HEK293 (cell line): ENCODE measurements at regions not wholly inside any gene's neighbourhood (a gene's known extent, or its start where the extent isn't known, plus 50 kb on each side); places are given as distances from the start of the nearest gene placed in this dataset.

ENCODE experiments used
- CTCF ChIA-PET: fragments of 350-600 bp; formaldehyde crosslinking; extraction: SDS; loops from one replicate; lab custom pipeline; 2021; ENCODE audit warnings: antibody characterized with exemption; lab: Yijun Ruan, JAX
- POLR2A ChIA-PET: fragments of 300-600 bp; formaldehyde crosslinking; extraction: SDS; loops from one replicate; lab custom pipeline; 2020; ENCODE audit warnings: antibody characterized with exemption, inconsistent platforms; lab: Yijun Ruan, JAX
- H3K27ac ChIP-seq: fragments of 200-500 bp; sonication (Bioruptor generic); 2 replicates; pipeline ENCODE4 v1.5.1; 2014; ENCODE audit warnings: low read depth, low read length, control low read depth, inconsistent platforms; ENCODE audit errors: extremely low read depth
- H3K36me3 ChIP-seq, 2 experiments: fragments of 200-500 bp in 1 of 2; sonication (Bioruptor generic) in 1 of 2; 1 replicate in 1 of 2; 2 replicates in 1 of 2; pipeline ENCODE4 v1.5.1; 2014 to 2017; ENCODE audit warnings: inconsistent platforms in 2 of 2, low read length in 2 of 2; ENCODE audit not compliant: control insufficient read depth in 2 of 2, insufficient read depth in 1 of 2
- H3K4me1 ChIP-seq: fragments of 200-500 bp; sonication (Bioruptor generic); 2 replicates; pipeline ENCODE4 v1.5.1; 2014; ENCODE audit warnings: mild to moderate bottlenecking, low read length, inconsistent platforms; ENCODE audit not compliant: control insufficient read depth, insufficient read depth
- H3K4me3 ChIP-seq: 2 replicates; pipeline ENCODE4 v1.5.1; 2011; ENCODE audit warnings: low read depth, mild to moderate bottlenecking, control low read depth, low read length, moderate library complexity
- H3K9me3 ChIP-seq: fragments of 200-500 bp; sonication (Bioruptor generic); 2 replicates; pipeline ENCODE4 v1.5.1; 2014; ENCODE audit warnings: low read depth, low read length, inconsistent platforms; ENCODE audit not compliant: control insufficient read depth, insufficient read depth
- HOXA7 ChIP-seq: sonication (generic); formaldehyde crosslinking; IDR thresholded peaks from 2 replicates; pipeline ENCODE4 v1.8.1; 2022; ENCODE audit warnings: missing genetic modification reagents, borderline replicate concordance
- KLF1 ChIP-seq: fragments of 450-650 bp; formaldehyde crosslinking; IDR thresholded peaks from 2 replicates; pipeline ENCODE4 v1.5.1; 2016; ENCODE audit warnings: missing biosample characterization, missing genetic modification characterization
- KLF16 ChIP-seq: fragments of 450-650 bp; formaldehyde crosslinking; IDR thresholded peaks from 2 replicates; pipeline ENCODE4 v1.5.1; 2017; ENCODE audit warnings: missing biosample characterization, missing genetic modification characterization
- MEIS1 ChIP-seq: sonication (generic); formaldehyde crosslinking; IDR thresholded peaks from 2 replicates; pipeline ENCODE4 v1.8.1; 2022; ENCODE audit warnings: missing genetic modification reagents, mild to moderate bottlenecking, borderline replicate concordance
- MYNN ChIP-seq: fragments of 450-650 bp; formaldehyde crosslinking; IDR thresholded peaks from 2 replicates; pipeline ENCODE4 v1.5.1; 2016; ENCODE audit warnings: missing biosample characterization, missing genetic modification characterization, borderline replicate concordance
- OSR2 ChIP-seq: fragments of 450-650 bp; formaldehyde crosslinking; IDR thresholded peaks from 2 replicates; pipeline ENCODE4 v1.5.1; 2016; ENCODE audit warnings: missing biosample characterization, missing genetic modification characterization
- REPIN1 ChIP-seq: fragments of 450-650 bp; formaldehyde crosslinking; IDR thresholded peaks from 2 replicates; pipeline ENCODE4 v1.5.1; 2017; ENCODE audit warnings: missing biosample characterization, missing genetic modification characterization, low read depth
- SP2 ChIP-seq: fragments of 450-650 bp; formaldehyde crosslinking; IDR thresholded peaks from 2 replicates; pipeline ENCODE4 v1.5.1; 2016; ENCODE audit warnings: missing biosample characterization, missing genetic modification characterization
- SP7 ChIP-seq: fragments of 450-650 bp; formaldehyde crosslinking; IDR thresholded peaks from 2 replicates; pipeline ENCODE4 v1.5.1; 2016; ENCODE audit warnings: missing biosample characterization, missing genetic modification characterization
- ZFHX2 ChIP-seq: fragments of 450-650 bp; formaldehyde crosslinking; conservative IDR thresholded peaks from 2 replicates; pipeline ENCODE4 v1.5.1; 2016; ENCODE audit warnings: missing biosample characterization, missing genetic modification characterization
- ZNF140 ChIP-seq: fragments of 450-650 bp; formaldehyde crosslinking; IDR thresholded peaks from 2 replicates; pipeline ENCODE4 v1.5.1; 2016; ENCODE audit warnings: missing biosample characterization, missing genetic modification characterization
- ZNF169 ChIP-seq: fragments of 450-650 bp; formaldehyde crosslinking; IDR thresholded peaks from 2 replicates; pipeline ENCODE4 v1.5.1; 2016; ENCODE audit warnings: missing biosample characterization, missing genetic modification characterization
- ZNF2 ChIP-seq: fragments of 450-650 bp; formaldehyde crosslinking; IDR thresholded peaks from 2 replicates; pipeline ENCODE4 v1.5.1; 2016; ENCODE audit warnings: missing biosample characterization, missing genetic modification characterization
- ZNF239 ChIP-seq: fragments of 450-650 bp; formaldehyde crosslinking; IDR thresholded peaks from 2 replicates; pipeline ENCODE4 v1.5.1; 2016; ENCODE audit warnings: missing biosample characterization, missing genetic modification characterization
- ZNF302 ChIP-seq: fragments of 450-650 bp; formaldehyde crosslinking; IDR thresholded peaks from 2 replicates; pipeline ENCODE4 v1.5.1; 2016; ENCODE audit warnings: missing biosample characterization, missing genetic modification characterization, low read depth
- ZNF335 ChIP-seq: fragments of 450-650 bp; formaldehyde crosslinking; conservative IDR thresholded peaks from 2 replicates; pipeline ENCODE4 v1.5.1; 2016; ENCODE audit warnings: missing biosample characterization, missing genetic modification characterization
- ZNF394 ChIP-seq: fragments of 450-650 bp; formaldehyde crosslinking; IDR thresholded peaks from 2 replicates; pipeline ENCODE4 v1.5.1; 2016; ENCODE audit warnings: missing biosample characterization, missing genetic modification characterization, mild to moderate bottlenecking, moderate library complexity, borderline replicate concordance
- ZNF426 ChIP-seq: fragments of 450-650 bp; formaldehyde crosslinking; IDR thresholded peaks from 2 replicates; pipeline ENCODE4 v1.5.1; 2017; ENCODE audit warnings: missing biosample characterization, missing genetic modification characterization, mild to moderate bottlenecking, inconsistent platforms, moderate library complexity
- ZNF501 ChIP-seq: fragments of 450-650 bp; formaldehyde crosslinking; IDR thresholded peaks from 2 replicates; pipeline ENCODE4 v1.5.1; 2016; ENCODE audit warnings: missing biosample characterization, missing genetic modification characterization
- ZNF529 ChIP-seq: fragments of 450-650 bp; formaldehyde crosslinking; IDR thresholded peaks from 2 replicates; pipeline ENCODE4 v1.5.1; 2017; ENCODE audit warnings: missing genetic modification characterization, missing biosample characterization; ENCODE audit not compliant: insufficient replicate concordance
- ZNF548 ChIP-seq: fragments of 450-650 bp; formaldehyde crosslinking; IDR thresholded peaks from 2 replicates; pipeline ENCODE4 v1.5.1; 2016; ENCODE audit warnings: missing biosample characterization, missing genetic modification characterization
- ZNF571 ChIP-seq: fragments of 450-650 bp; formaldehyde crosslinking; IDR thresholded peaks from 2 replicates; pipeline ENCODE4 v1.5.0; 2017; ENCODE audit warnings: missing biosample characterization, missing genetic modification characterization
- ZNF600 ChIP-seq: fragments of 450-650 bp; formaldehyde crosslinking; IDR thresholded peaks from 2 replicates; pipeline ENCODE4 v1.5.1; 2016; ENCODE audit warnings: missing biosample characterization, missing genetic modification characterization
- ZNF623 ChIP-seq: fragments of 450-650 bp; formaldehyde crosslinking; IDR thresholded peaks from 2 replicates; pipeline ENCODE4 v1.5.1; 2016; ENCODE audit warnings: missing biosample characterization, missing genetic modification characterization
- ZNF670 ChIP-seq: fragments of 450-650 bp; formaldehyde crosslinking; IDR thresholded peaks from 2 replicates; pipeline ENCODE4 v1.5.1; 2016; ENCODE audit warnings: missing biosample characterization, missing genetic modification characterization, low read depth
- TF ChIP-seq, protein P1 (sequence below): sonication (generic); formaldehyde crosslinking; IDR thresholded peaks from 2 replicates; pipeline ENCODE4 v1.8.1; 2022; ENCODE audit warnings: mild to moderate bottlenecking, moderate library complexity, missing genetic modification reagents
- TF ChIP-seq, protein P2 (sequence below): fragments of 450-650 bp; formaldehyde crosslinking; IDR thresholded peaks from 2 replicates; pipeline ENCODE4 v1.5.1; 2016; ENCODE audit warnings: missing biosample characterization, missing genetic modification characterization
- TF ChIP-seq, protein P3 (sequence below): fragments of 450-650 bp; formaldehyde crosslinking; IDR thresholded peaks from 2 replicates; pipeline ENCODE4 v1.5.1; 2016; ENCODE audit warnings: missing biosample characterization, missing genetic modification characterization

DNA sequence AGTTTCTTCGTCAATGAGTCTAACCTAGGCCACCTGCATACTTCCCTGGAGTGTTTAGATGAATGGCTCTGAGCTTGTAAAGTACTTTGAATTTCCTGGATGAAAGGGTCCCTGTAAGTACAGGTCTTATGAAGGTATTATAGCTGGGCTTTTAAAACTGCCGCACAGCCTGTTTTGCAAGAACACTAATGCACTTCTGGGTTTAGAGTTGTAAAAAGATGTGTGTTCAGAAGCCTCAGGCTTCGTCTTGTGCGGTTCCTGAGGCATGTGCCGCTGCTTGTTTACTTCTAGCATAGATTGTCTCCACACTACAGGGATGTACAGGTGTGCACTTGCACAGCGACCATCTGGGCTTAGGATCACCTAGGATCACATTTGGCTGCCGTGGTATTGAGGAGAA is 324.5 kb downstream of the SOX4 start:
- POLR2A ChIA-PET, result interaction anchor here (0.6 to 1.2 kb wide), 2 partner anchors 63 to 325 kb away, joined by 4 read pairs; partner anchors contain the start of gene SOX4
- peaks cover 7% of the 10 kb centered on the region; the same call in 1 of the 2 replicates for H3K4me1 ChIP-seq
- CTCF ChIA-PET, result no interaction called here
- H3K27ac ChIP-seq, result no peak overlapping the region
- H3K4me3 ChIP-seq, result no peak overlapping the region
- no peaks in the 10 kb centered on the region for H3K9me3 ChIP-seq
- H3K36me3 ChIP-seq, result no peaks in the 10 kb centered on the region
- TF ChIP-seq ZNF529, result no peak
- TF ChIP-seq, protein P1, sequence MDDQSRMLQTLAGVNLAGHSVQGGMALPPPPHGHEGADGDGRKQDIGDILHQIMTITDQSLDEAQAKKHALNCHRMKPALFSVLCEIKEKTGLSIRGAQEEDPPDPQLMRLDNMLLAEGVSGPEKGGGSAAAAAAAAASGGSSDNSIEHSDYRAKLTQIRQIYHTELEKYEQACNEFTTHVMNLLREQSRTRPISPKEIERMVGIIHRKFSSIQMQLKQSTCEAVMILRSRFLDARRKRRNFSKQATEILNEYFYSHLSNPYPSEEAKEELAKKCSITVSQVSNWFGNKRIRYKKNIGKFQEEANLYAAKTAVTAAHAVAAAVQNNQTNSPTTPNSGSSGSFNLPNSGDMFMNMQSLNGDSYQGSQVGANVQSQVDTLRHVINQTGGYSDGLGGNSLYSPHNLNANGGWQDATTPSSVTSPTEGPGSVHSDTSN (CRISPR knock-in tag), result 0 out of 2 replicates have a peak, but pooled peaks have one; percentile 39
- TF ChIP-seq, all 188 proteins: peak for 1

DNA sequence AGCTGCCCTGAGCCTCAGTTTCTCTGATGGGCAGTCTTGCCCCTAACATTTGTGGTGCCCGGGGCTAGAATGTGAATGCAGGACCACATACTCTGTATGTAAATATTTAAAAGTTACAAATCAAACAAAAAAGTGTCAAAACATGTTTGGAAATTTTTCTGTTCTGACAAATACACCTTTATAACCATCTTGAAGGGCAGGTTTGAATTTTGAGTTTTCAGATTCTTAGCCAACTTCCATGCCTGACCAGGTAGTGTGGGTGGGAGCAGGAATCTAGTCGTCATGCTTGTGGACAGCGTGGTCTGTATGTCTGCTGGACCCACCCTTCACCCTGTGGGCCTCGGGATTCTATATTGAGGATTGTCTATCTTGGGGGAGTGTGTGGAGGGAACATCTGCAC is 325.1 kb downstream of the SOX4 start:
- ChIA-PET CTCF (no interaction called here), POLR2A (no interaction called here)
- no peak overlapping the region for H3K27ac ChIP-seq
- no peaks in the 10 kb centered on the region for H3K9me3 ChIP-seq
- H3K36me3 ChIP-seq, result no peaks in the 10 kb centered on the region
- H3K4me1 ChIP-seq, result peaks cover 7% of the 10 kb centered on the region; the same call in 1 of the 2 replicates
- TF ChIP-seq KLF16 (no peak), KLF1 (tag by site-specific recombination) (no peak), HOXA7 (CRISPR knock-in tag) (no peak), ZNF426 (tag by site-specific recombination) (no peak), MYNN (tag by site-specific recombination) (no peak), ZNF548 (no peak), ZNF2 (tag by site-specific recombination) (no peak), ZNF571 (tag by site-specific recombination) (no peak), ZNF623 (tag by site-specific recombination) (no peak), ZNF394 (no peak), ZNF335 (tag by site-specific recombination) (no peak), REPIN1 (no peak), OSR2 (no peak)
- TF ChIP-seq, protein P2, sequence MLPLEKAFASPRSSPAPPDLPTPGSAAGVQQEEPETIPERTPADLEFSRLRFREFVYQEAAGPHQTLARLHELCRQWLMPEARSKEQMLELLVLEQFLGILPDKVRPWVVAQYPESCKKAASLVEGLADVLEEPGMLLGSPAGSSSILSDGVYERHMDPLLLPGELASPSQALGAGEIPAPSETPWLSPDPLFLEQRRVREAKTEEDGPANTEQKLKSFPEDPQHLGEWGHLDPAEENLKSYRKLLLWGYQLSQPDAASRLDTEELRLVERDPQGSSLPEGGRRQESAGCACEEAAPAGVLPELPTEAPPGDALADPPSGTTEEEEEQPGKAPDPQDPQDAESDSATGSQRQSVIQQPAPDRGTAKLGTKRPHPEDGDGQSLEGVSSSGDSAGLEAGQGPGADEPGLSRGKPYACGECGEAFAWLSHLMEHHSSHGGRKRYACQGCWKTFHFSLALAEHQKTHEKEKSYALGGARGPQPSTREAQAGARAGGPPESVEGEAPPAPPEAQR (tag by site-specific recombination), result no peak
- H3K4me3 ChIP-seq, result no peak overlapping the region

DNA sequence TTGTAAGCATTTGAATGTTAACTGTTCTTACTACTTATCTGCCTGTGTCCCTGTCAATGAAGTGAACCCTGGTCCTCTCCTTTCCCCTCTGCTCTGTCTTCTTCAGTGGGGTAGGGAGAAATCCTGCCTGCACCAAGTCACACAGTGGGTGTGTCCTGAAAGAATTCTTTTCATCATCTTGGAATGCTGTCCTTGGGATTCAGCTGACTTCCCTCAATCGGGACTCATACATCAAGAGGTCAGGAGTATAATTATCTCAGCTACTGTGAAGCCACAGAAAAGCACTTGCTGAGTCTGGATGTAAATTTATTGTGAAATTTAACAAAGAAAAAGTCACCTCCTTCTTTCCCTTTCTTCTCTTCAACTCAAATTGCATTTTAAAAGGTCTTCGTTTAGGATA is 328.5 kb downstream of the SOX4 start:
- ChIA-PET POLR2A (interaction anchor here (1.2 to 2.6 kb wide), 2 partner anchors 326 to 329 kb away, joined by 3 to 8 read pairs; partner anchors contain the start of gene SOX4), CTCF (interaction anchor here (0.7 kb wide), 1 partner anchor 90 kb away, joined by 3 read pairs; no protein-coding TSS in a partner anchor)
- no peak overlapping the region for H3K27ac ChIP-seq

DNA sequence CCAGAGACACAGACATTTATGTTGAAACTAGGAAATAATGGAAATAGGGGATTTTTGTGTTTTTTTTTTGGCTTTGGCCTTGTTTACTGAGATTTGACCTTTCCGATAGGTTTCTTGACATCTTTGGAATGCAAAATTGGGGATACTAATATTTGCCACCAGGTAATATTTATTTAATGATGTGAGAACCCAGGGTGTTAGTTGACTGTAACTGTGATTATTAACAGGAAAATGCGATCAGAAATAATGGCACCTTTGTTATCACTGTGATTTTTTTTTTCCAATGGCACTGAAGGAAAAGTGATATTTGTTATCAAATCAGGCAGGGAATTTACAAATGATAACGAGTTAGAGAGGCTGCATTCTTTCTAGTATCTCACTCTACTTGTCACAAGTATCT is 330.5 kb downstream of the SOX4 start:
- H3K4me1 ChIP-seq, result no peaks in the 10 kb centered on the region
- CTCF ChIA-PET, result interaction anchor here (1.0 kb wide), 1 partner anchor 22 kb away, joined by 4 read pairs; no protein-coding TSS in a partner anchor
- H3K36me3 ChIP-seq, result no peaks in the 10 kb centered on the region
- no peak overlapping the region for H3K27ac ChIP-seq
- TF ChIP-seq ZNF670 (no peak), ZNF169 (tag by site-specific recombination) (no peak), SP2 (no peak), ZNF501 (no peak), ZFHX2 (tag by site-specific recombination) (no peak), ZNF239 (tag by site-specific recombination) (no peak), ZNF600 (tag by site-specific recombination) (no peak), ZNF302 (tag by site-specific recombination) (no peak), MEIS1 (CRISPR knock-in tag) (no peak)
- TF ChIP-seq, protein P3, sequence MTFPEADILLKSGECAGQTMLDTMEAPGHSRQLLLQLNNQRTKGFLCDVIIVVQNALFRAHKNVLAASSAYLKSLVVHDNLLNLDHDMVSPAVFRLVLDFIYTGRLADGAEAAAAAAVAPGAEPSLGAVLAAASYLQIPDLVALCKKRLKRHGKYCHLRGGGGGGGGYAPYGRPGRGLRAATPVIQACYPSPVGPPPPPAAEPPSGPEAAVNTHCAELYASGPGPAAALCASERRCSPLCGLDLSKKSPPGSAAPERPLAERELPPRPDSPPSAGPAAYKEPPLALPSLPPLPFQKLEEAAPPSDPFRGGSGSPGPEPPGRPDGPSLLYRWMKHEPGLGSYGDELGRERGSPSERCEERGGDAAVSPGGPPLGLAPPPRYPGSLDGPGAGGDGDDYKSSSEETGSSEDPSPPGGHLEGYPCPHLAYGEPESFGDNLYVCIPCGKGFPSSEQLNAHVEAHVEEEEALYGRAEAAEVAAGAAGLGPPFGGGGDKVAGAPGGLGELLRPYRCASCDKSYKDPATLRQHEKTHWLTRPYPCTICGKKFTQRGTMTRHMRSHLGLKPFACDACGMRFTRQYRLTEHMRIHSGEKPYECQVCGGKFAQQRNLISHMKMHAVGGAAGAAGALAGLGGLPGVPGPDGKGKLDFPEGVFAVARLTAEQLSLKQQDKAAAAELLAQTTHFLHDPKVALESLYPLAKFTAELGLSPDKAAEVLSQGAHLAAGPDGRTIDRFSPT, result no peak
- TF ChIP-seq, all 188 proteins: peak for 0
- Histone ChIP-seq H3K9me3 (no peaks in the 10 kb centered on the region), H3K4me3 (no peak overlapping the region)
- POLR2A ChIA-PET, result no interaction called here

More for the DNA sequence above, 328.5 kb downstream of the SOX4 start:
- peak; percentile 45 for TF ChIP-seq SP7
- TF ChIP-seq ZNF140 (tag by site-specific recombination), result no peak
- no peak for TF ChIP-seq ZNF670
- TF ChIP-seq, all 188 proteins: peak for 1
- H3K36me3 ChIP-seq, result no peaks in the 10 kb centered on the region
- no peak overlapping the region for H3K4me3 ChIP-seq
- H3K4me1 ChIP-seq, result 0 out of 2 replicates have a peak, but pooled peaks cover 4% of the 10 kb centered on the region
- H3K9me3 ChIP-seq, result no peaks in the 10 kb centered on the region
